IMR-90 (cell line): ENCODE measurements at regions not wholly inside any gene's neighbourhood (a gene's known extent, or its start where the extent isn't known, plus 50 kb on each side); places are given as distances from the start of the nearest gene placed in this dataset.

Experiments used
- ATAC-seq: fragments of 200-7000 bp; cut with Tn5 transposase; 2 replicates; pipeline ENCODE4 v1.9.1; 2020; ENCODE audit warnings: low read depth, mild to moderate bottlenecking, moderate library complexity
- BruUV-seq: library from RNA; stranded (reverse); fragments of 400-500 nt; replicated peaks from 2 replicates; lab custom pipeline; 2021; lab: Mats Ljungman, UMichigan
- CTCF ChIA-PET: fragments of 300-600 bp; formaldehyde crosslinking; extraction: SDS; loops from one replicate; lab custom pipeline; 2021; ENCODE audit warnings: antibody characterized with exemption; lab: Yijun Ruan, JAX
- POLR2A ChIA-PET: fragments of 300-600 bp; sonication (Branson Sonifier 250); formaldehyde crosslinking; loops from one replicate; lab custom pipeline; 2022; ENCODE audit warnings: antibody characterized with exemption; ENCODE audit not compliant: unreplicated experiment; lab: Charles Lee
- DNase-seq: peaks from one replicate; pipeline ENCODE4 v3.0.0; 2013
- H2AFZ ChIP-seq: replicated peaks from 2 replicates; pipeline ENCODE3; 2013; ENCODE audit warnings: low read length, mild to moderate bottlenecking; ENCODE audit not compliant: poor library complexity
- H2AK5ac ChIP-seq: 2 replicates; pipeline ENCODE4 v1.6.1; 2013; ENCODE audit warnings: low read depth, low read length, inconsistent platforms
- H2AK9ac ChIP-seq: replicated peaks from 2 replicates; pipeline ENCODE3; 2013; ENCODE audit warnings: mild to moderate bottlenecking, low read depth, low read length, moderate library complexity; ENCODE audit not compliant: poor library complexity
- H2BK120ac ChIP-seq: 2 replicates; pipeline ENCODE4 v1.6.1; 2013; ENCODE audit warnings: low read depth, low read length, inconsistent platforms
- H2BK15ac ChIP-seq: 3 replicates; pipeline ENCODE4 v1.6.1; 2013; ENCODE audit warnings: low read depth, low read length, inconsistent platforms
- H2BK20ac ChIP-seq: 2 replicates; pipeline ENCODE4 v1.6.1; 2013; ENCODE audit warnings: low read depth, mild to moderate bottlenecking, inconsistent platforms, low read length, moderate library complexity
- H2BK5ac ChIP-seq: 2 replicates; pipeline ENCODE4 v1.6.1; 2013; ENCODE audit warnings: mild to moderate bottlenecking, low read depth, low read length, inconsistent platforms; ENCODE audit not compliant: poor library complexity, severe bottlenecking
- H3K14ac ChIP-seq: replicated peaks from 2 replicates; pipeline ENCODE4 v1.6.1; 2013; ENCODE audit warnings: low read depth, low read length, inconsistent platforms
- H3K18ac ChIP-seq: 2 replicates; pipeline ENCODE4 v1.6.1; 2013; ENCODE audit warnings: low read depth, low read length, control low read depth
- H3K23ac ChIP-seq: 2 replicates; pipeline ENCODE4 v1.6.1; 2013; ENCODE audit warnings: low read depth, low read length, inconsistent platforms
- H3K27ac ChIP-seq: 2 replicates; pipeline ENCODE4 v1.5.1; 2013; ENCODE audit warnings: mild to moderate bottlenecking, control low read depth, low read length; ENCODE audit not compliant: insufficient read depth
- H3K27me3 ChIP-seq: 2 replicates; pipeline ENCODE4 v1.6.1; 2013; ENCODE audit warnings: low read length; ENCODE audit not compliant: control insufficient read depth, insufficient read depth
- H3K36me3 ChIP-seq: 2 replicates; pipeline ENCODE4 v1.6.1; 2013; ENCODE audit warnings: low read length, mixed read lengths; ENCODE audit not compliant: control insufficient read depth, insufficient read depth
- H3K4ac ChIP-seq: 2 replicates; pipeline ENCODE4 v1.6.1; 2013; ENCODE audit warnings: low read depth, low read length, inconsistent platforms
- H3K4me1 ChIP-seq: 2 replicates; pipeline ENCODE4 v1.6.1; 2013; ENCODE audit warnings: low read length, mixed read lengths; ENCODE audit not compliant: control insufficient read depth, insufficient read depth
- H3K4me2 ChIP-seq: 2 replicates; pipeline ENCODE4 v1.6.1; 2013; ENCODE audit warnings: low read depth, mild to moderate bottlenecking, control low read depth, low read length, moderate library complexity
- H3K4me3 ChIP-seq: 2 replicates; pipeline ENCODE4 v1.5.1; 2013; ENCODE audit warnings: low read depth, mild to moderate bottlenecking, control low read depth, low read length, moderate library complexity; ENCODE audit not compliant: insufficient read depth
- H3K56ac ChIP-seq: 2 replicates; pipeline ENCODE4 v1.6.1; 2013; ENCODE audit warnings: low read length, inconsistent platforms; ENCODE audit not compliant: insufficient read depth; ENCODE audit errors: extremely low read depth
- H3K79me1 ChIP-seq, 2 experiments: 2 replicates each; pipeline ENCODE4 v1.6.1; 2013; ENCODE audit warnings: low read length in 2 of 2, inconsistent platforms in 1 of 2, low read depth in 1 of 2
- H3K9ac ChIP-seq: 2 replicates; pipeline ENCODE4 v1.6.1; 2013; ENCODE audit warnings: low read depth, low read length, control low read depth
- H3K9me1 ChIP-seq: 2 replicates; pipeline ENCODE4 v1.6.1; 2013; ENCODE audit warnings: low read length, inconsistent platforms; ENCODE audit not compliant: insufficient read depth
- H3K9me3 ChIP-seq: 2 replicates; pipeline ENCODE4 v1.6.1; 2013; ENCODE audit warnings: low read length; ENCODE audit not compliant: control insufficient read depth, insufficient read depth
- H4K20me1 ChIP-seq: 2 replicates; pipeline ENCODE4 v1.6.1; 2013; ENCODE audit warnings: low read length, inconsistent platforms; ENCODE audit not compliant: insufficient read depth
- H4K5ac ChIP-seq: 2 replicates; pipeline ENCODE4 v1.6.1; 2013; ENCODE audit warnings: mild to moderate bottlenecking, low read depth, low read length, control low read depth
- H4K8ac ChIP-seq, 2 experiments: 2 replicates each; pipeline ENCODE4 v1.6.1; 2013; ENCODE audit warnings: low read depth in 2 of 2, low read length in 2 of 2, control low read depth in 1 of 2, inconsistent platforms in 1 of 2
- H4K91ac ChIP-seq: 2 replicates; pipeline ENCODE4 v1.6.1; 2013; ENCODE audit warnings: low read depth, low read length, inconsistent platforms; ENCODE audit not compliant: insufficient read depth
- CEBPB ChIP-seq: IDR thresholded peaks from 2 replicates; pipeline ENCODE4 v1.6.1; 2012; ENCODE audit warnings: low read depth, low read length, improper control_type of control experiment
- RFX5 ChIP-seq: IDR thresholded peaks from 2 replicates; pipeline ENCODE4 v1.8.0; 2012; ENCODE audit warnings: low read depth, mild to moderate bottlenecking, low read length, moderate library complexity
- WGBS, 2 experiments: methylation state at CpG; one replicate each; pipeline versions ENCODE4 v1.1.5 to v1.1.7; 2013; ENCODE audit warnings: missing lambda C conversion rate in 2 of 2; ENCODE audit not compliant: insufficient read length in 1 of 2; ENCODE audit errors: extremely low coverage in 2 of 2; 5-methylcytosine and 5-hydroxymethylcytosine counted together
- dilution Hi-C: fragments of 300-500 bp; cut with HindIII; formaldehyde crosslinking; loops from one replicate; pipeline ENCODE4 v1.14.3; 2018; ENCODE audit warnings: low sequenced_read_pairs; ENCODE audit not compliant: unreplicated experiment
- in situ Hi-C: fragments of 300-500 bp; cut with MboI; formaldehyde crosslinking; loops from 3 replicates; pipeline ENCODE4 v1.14.3; 2019; ENCODE audit warnings: low sequenced_read_pairs, inconsistent platforms, mixed read lengths
- intact Hi-C: fragments of 100-400 bp; cut with micrococcal nuclease; formaldehyde crosslinking; loops from 2 replicates; pipeline ENCODE4 v1.10.0; 2022

DNA sequence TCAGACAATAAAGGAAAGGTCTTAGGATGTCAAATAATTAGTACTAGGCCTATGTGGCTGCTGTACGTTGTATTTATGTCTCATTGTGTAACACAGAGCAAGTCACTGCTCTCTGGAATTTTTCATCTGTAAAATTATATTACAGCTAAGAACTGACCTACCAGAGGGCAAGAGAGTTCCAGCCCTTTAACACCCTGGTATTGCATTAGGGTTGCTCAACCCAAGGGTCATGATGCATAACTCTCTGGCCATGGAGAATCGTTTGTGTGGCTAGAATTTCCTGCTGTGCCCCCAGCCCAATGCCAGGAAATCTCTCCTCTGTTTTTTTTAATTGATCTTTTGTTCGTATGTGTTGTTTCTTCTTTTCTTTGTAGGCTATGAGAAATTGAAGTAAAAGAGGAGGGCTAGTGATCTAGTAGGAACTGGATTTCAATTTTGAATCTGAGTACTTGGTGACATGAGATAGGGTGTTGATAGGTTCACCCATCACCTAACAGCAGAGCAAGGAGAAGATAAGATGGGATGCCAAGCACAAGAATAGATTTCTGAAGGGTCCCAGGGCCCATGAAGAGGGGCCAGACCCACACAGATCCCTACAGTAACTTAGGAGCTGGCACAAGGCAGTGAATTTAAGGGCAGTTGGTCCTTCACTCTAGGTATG lies 571.2 kb upstream of the TNP1 start:
- Histone ChIP-seq H2AFZ (peak overlapping the region; percentile 5), H3K27me3 (no peaks in the 10 kb centered on the region), H4K5ac (peak overlapping the region; percentile 100), H3K4me3 (no peak overlapping the region), H2BK5ac (peak overlapping the region; percentile 70), H4K20me1 (no peaks in the 10 kb centered on the region), H2AK9ac (peak overlapping the region; percentile 92), H2AK5ac (peak overlapping the region; percentile 98), H3K9me3 (no peaks in the 10 kb centered on the region), H3K18ac (peak overlapping the region; percentile 100), H3K9ac (0 out of 2 replicates have a peak overlapping the region, but pooled peaks have one; percentile 30), H3K4ac (peak overlapping the region; percentile 98), H3K4me1 (peaks cover 34% of the 10 kb centered on the region), H2BK120ac (peak overlapping the region; percentile 98), H3K36me3 (no peaks in the 10 kb centered on the region), H3K9me1 (peaks cover 13% of the 10 kb centered on the region; the same call in 1 of the 2 replicates), H3K23ac (peak overlapping the region; percentile 55; the same call in 1 of the 2 replicates), H2BK20ac (peak overlapping the region; percentile 95), H3K79me1 (no peaks in the 10 kb centered on the region), H3K14ac (peak overlapping the region; percentile 86), H3K56ac (peak overlapping the region; percentile 2; the same call in 1 of the 2 replicates), H3K4me2 (peak overlapping the region; percentile 11; the same call in 1 of the 2 replicates), H4K91ac (peak overlapping the region; percentile 98), H2BK15ac (peak overlapping the region; percentile 86; the same call in 2 of the 3 replicates), H3K27ac (peak overlapping the region; percentile 99), H4K8ac (peak overlapping the region; percentile 89 to 92)
- WGBS, 2 experiments: no CpG with 5 or more reads among the region's 3 CpGs
- CTCF ChIA-PET: interaction anchor here (0.6 kb wide), 1 partner anchor 275 kb away, joined by 3 read pairs; no protein-coding TSS in a partner anchor
- DNase-seq: peak; percentile 25
- intact Hi-C loops: no loop called here
- TF ChIP-seq CEBPB: peak; percentile 81
- no peak for TF ChIP-seq RFX5
- in situ Hi-C loops: no loop called here
- POLR2A ChIA-PET: no interaction called here
- ATAC-seq: no peak
- dilution Hi-C loops: no loop called here
- BruUV-seq: no TSS peak
